ENCODE measurements at regions not wholly inside any gene's neighbourhood (a gene's known extent, or its start where the extent isn't known, plus 50 kb on each side); places are given as distances from the start of the nearest gene placed in this dataset.
"Not testable (repeated sequence)": the region's sequence is repeated elsewhere in the genome, so short reads cannot be mapped to it uniquely, and the experiment has no call there.

- DNase-seq = no peak
Observed at GRCh38 chrX:104513162-104513561, 52.8 kb upstream of the IL1RAPL2 start.

GRCh38 chrX:104510801-104511200 is 55.2 kb upstream of the IL1RAPL2 start:
- DNase-seq = no peak

GRCh38 chrX:104502460-104502859 is 63.5 kb upstream of the IL1RAPL2 start:
- no peak for DNase-seq

- DNase-seq = peak; percentile 0
Observed at GRCh38 chrX:104488811-104489210, 77.2 kb upstream of the IL1RAPL2 start.

GRCh38 chrX:104486691-104487090 is 79.3 kb upstream of the IL1RAPL2 start:
- DNase-seq = no peak

GRCh38 chrX:104482757-104483156 is 83.2 kb upstream of the IL1RAPL2 start:
- no peak for DNase-seq

- no peak for DNase-seq
Observed at GRCh38 chrX:104469771-104470170, 96.2 kb upstream of the IL1RAPL2 start.

- DNase-seq = no peak
Observed at GRCh38 chrX:104459796-104460195, 106.2 kb upstream of the IL1RAPL2 start.

- not testable (repeated sequence) for DNase-seq
Observed at GRCh38 chrX:104457130-104457529, 108.9 kb upstream of the IL1RAPL2 start.

- no peak for DNase-seq
Observed at GRCh38 chrX:104450316-104450715, 115.7 kb upstream of the IL1RAPL2 start.

- no peak for DNase-seq
Observed at GRCh38 chrX:104445591-104445990, 120.4 kb upstream of the IL1RAPL2 start.

GRCh38 chrX:104435249-104435648 is 130.8 kb upstream of the IL1RAPL2 start:
- no peak for DNase-seq

- no peak for DNase-seq
Observed at GRCh38 chrX:104432321-104432720, 133.7 kb upstream of the IL1RAPL2 start.

GRCh38 chrX:104430742-104431119 is 135.3 kb upstream of the IL1RAPL2 start:
- DNase-seq = no peak

GRCh38 chrX:104430072-104430741 is 135.8 kb upstream of the IL1RAPL2 start:
- no peak for DNase-seq

- no peak for DNase-seq
Observed at GRCh38 chrX:104428231-104428630, 137.8 kb upstream of the IL1RAPL2 start.

GRCh38 chrX:104427693-104428092 is 138.3 kb upstream of the IL1RAPL2 start:
- DNase-seq = no peak

- no peak for DNase-seq
Observed at GRCh38 chrX:104427073-104427472, 138.9 kb upstream of the IL1RAPL2 start.

GRCh38 chrX:104420907-104421306 is 145.1 kb upstream of the IL1RAPL2 start:
- no peak for DNase-seq

- no peak for DNase-seq
Observed at GRCh38 chrX:104419926-104420325, 146.1 kb upstream of the IL1RAPL2 start.

- DNase-seq = peak; percentile 8
Observed at GRCh38 chrX:104419211-104419610, 146.8 kb upstream of the IL1RAPL2 start.

GRCh38 chrX:104411800-104412199 is 154.2 kb upstream of the IL1RAPL2 start:
- DNase-seq = no peak

- no peak for DNase-seq
Observed at GRCh38 chrX:104400387-104400786, 145.7 kb upstream of the ESX1 start.

GRCh38 chrX:104392350-104392749 is 137.6 kb upstream of the ESX1 start:
- DNase-seq = no peak

- DNase-seq = no peak
Observed at GRCh38 chrX:104391906-104392305, 137.2 kb upstream of the ESX1 start.

Data from fibroblast of skin of abdomen (primary cell).